GM18861 (cell line): ENCODE measurements at regions not wholly inside any gene's neighbourhood (a gene's known extent, or its start where the extent isn't known, plus 50 kb on each side); places are given as distances from the start of the nearest gene placed in this dataset.

Source experiments
- ATAC-seq: cut with Tn5 transposase; IDR thresholded peaks from one replicate; pipeline ENCODE4 v1.9.1; 2021; ENCODE audit not compliant: unreplicated experiment

DNA sequence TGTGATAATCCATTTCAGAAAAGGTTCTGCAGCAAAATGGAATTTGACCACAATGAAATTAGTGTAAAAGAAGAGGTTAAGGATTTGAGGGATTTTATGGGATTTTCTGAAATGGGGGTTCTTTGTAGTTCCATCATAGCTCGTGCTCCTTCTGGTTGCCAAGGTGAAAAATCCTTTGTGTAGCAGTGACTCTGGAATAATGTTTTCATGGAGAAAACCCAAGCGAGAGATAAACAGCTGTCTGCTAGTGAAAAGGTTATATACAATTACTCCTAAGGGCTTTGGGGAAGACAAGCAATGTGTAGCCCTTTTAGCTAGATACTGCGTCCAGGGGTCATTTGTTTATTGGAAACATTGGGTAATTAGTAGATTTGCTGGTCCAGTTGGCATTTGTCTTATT lies 453.2 kb upstream of the DEPDC1 start:
- ATAC-seq: no peak

DNA sequence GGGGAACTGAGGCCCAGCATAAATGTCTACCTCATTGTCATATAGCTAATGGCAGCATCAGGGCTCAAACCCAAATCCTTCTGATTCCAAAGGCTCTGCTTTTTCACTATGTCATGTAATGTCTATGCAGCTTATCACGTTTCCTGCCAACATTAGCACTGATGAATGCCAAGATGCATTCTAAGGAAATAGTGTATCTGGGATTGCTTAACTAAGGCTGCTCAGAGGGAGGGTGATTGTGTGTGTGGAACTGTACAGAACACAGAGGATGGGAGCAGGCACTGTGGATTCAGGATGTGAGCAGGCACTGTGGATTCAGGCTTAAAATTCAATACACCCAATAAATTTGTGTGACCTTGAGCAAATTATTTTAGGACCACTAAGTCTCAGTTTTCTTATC lies 456.4 kb upstream of the DEPDC1 start:
- ATAC-seq: no peak

DNA sequence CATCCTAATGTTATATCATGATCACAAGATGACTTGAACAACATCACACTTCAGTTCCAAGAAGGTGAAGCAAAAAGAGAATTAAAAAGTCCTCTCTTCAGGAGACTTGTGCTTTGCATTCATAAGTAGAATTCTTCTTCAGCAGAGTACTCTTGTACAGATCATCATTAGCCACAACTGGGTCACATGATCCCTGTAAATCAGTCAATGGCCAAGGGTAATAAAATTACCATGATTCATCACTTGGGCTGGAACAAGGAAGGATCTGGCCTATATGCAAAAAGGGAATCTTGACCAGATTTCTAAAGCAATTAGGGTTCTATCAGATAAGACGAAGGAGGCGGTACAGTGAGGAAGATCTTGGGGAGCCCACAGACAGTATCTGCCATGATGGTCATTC lies 458.0 kb upstream of the DEPDC1 start:
- ATAC-seq: no peak

DNA sequence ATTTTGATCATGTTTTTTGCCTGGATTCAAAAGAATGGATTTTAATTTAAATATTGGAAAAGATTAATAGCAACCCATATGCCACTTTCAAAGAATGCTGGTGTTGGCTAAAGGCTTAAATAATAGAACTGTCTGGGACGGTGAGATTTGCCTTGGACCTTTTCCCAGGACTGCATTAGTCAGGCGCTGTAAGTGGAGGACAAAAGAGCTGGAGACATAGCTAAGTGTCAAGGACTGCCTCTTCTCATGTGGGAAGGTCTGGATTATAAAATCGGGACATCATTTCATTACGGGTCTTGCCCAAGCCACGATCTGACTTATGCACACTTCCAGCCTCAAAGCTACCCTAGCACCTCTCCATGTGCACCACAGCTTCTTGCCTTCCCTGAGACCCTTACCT lies 458.5 kb upstream of the DEPDC1 start:
- ATAC-seq: no peak

DNA sequence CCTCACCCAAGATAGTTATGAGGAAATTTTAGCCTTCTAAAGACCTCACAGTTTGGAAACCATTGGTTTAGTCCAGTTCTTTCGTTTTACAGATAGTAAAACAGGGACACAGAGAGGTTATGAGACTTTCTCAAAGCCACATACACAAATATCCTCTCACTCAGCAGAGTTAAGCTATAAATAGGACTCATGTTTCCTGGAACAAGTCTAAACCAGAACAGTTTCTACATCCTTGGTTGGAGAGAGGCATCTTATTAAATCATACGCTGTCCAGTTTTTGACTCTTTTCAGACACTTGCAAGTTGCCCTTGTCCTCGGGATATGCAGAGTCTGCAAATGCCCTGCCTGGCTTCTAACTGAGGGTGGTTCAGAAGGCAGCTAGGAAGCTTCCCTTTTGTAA lies 462.1 kb upstream of the DEPDC1 start:
- no peak for ATAC-seq

DNA sequence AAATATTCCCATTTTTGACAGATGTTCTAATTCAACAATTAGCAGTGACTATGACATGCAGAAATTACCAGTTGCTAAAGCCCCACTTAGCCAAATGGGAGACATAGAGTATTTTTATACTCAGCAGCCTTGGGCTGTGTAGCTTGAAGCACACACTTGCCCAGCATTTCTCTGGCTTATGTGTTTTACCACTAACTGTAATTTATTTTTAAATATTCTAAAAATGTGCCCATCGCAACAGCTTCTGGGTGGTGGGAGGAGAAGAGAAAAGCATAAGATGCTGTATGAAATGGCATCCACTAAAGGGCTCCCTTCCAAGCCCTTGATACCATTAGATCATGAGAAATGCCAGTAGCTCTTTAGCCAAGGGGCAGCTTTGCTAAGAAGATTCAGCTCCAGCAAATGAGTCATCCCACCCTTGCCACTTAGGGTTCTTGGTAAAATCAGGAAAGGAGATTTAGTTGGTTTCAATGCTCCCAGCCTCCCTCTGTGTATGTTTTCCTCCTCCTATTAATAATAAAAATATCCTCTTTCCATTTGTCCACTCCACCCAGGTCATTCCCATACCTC lies 462.7 kb upstream of the DEPDC1 start:
- no peak for ATAC-seq

DNA sequence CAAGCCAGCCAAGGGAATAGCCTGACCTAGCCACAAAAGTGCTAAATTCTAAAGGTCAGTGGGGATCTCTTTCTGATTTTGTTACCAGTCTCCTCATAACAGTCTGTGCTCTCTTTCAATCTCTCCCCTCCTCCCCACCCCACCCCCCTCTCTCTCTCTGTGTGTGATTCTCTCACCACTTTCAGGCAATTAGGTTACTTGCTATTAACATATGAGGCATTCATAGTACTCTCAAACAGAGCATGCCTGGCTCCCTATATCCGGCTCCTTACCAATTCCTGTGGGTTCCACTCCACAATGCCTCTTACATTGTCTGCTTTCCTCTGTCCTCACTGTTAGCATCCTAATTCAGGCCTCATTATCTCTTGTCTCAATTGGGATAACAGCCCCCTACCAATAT lies 464.3 kb upstream of the DEPDC1 start:
- ATAC-seq: no peak

DNA sequence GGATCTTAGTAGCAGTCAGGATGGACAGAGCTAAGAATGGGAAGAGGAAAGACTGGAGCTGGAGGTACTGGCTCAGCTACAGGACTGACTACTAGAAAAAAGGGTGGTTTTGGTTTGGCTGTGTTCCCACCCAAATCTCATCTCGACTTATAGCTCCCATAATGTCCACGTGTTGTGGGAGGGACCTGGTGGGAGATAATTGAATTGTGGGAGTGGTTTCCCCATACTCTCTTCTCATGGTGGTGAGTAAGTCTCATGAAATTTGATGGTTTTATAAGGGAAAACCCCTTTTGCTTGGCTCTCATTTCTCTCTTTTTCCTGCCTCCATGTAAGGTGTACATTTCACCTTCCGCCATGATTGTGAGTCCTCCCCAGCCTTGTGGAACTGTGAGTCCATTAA lies 466.5 kb upstream of the DEPDC1 start:
- ATAC-seq: no peak

DNA sequence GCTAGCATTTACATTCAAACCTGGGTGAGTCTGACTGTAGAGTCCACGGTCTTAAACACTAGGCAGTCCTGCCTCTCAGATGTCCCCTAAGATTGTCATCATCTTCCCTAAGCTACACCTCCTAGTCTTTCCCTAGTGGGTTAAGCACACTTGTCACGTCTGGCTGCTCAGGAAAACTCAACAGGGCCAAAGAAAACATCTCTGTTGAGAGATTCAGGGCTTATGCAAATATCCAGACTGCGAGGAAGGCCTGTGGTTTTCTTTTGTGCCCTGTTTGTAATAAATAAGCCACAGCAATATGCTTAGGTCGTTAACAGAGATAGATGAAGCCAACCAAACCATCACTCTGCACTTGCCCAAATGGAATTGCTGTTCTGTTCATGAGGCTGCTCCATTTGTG lies 472.6 kb upstream of the DEPDC1 start:
- peak; percentile 80 for ATAC-seq

DNA sequence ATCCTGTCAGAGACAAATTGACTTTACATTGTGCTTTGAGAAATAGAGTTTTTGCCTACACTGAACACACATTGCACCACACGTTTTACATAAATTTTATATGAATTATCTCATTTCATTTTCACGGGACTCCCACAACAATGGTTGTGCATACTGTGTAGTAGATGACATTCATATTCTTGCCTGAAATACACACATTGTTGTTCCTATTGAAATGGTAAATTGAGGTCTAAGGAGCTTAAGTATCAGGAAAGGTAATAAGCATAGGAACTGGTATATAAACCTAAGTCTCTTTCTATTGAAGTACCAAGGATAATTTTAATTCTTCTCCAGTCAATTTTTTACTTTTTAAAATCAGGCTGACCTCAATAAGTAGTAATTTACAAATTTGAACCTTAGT lies 473.7 kb upstream of the DEPDC1 start:
- no peak for ATAC-seq

DNA sequence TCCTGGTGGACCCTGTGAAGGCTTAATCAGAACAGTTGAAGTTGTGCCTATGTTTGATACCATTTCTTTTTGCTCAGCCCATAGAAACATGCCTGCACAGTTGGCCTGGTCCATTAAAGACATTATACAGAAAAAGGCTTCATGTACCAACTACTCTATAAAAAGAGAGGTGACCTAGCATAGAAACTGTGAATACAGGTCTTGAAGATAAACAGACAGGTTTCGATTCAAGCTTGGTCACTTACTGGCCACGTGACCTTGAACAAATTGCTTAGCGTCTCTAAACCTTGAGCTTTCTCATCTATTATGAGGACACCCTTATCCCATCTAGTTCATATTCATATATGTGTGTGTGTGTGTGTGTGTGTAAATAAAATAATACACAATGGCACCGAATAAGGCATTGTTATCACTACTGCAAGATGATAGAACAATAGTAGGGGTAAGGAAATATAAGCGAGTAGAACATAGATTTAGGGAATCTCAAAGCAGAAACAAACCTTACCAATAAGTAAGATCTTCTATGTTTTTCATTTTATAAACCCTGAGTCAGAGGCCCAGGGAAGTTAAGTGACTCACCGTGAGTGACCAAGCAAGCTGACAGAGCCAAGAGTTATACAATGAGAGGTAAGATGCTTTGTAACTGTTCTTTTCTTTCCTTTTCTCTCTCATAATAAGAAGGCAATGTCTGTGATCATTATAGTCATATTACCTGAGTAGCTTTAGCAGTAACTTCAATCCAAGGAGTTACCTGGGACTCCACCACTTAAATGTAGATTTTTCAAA lies 476.8 kb upstream of the DEPDC1 start:
- no peak for ATAC-seq

DNA sequence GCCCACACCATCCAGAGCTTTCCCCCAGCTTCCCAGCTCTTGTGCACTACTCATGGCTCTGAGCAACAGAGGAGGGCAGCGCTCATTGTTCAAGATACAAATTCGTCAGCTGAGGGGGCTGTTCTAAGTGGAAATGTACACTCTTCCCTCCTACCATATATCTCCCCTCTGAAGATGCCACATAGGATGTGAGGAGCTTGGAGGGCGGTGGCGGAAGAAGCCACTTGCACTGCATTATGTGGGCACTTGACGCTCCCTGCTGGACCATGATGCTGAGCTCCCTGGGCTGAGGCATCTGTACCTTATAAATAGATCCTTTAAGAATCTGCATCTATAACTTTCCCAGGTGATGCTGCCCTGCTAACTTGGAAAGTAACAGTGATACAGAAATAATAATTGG lies 477.6 kb upstream of the DEPDC1 start:
- ATAC-seq: no peak

DNA sequence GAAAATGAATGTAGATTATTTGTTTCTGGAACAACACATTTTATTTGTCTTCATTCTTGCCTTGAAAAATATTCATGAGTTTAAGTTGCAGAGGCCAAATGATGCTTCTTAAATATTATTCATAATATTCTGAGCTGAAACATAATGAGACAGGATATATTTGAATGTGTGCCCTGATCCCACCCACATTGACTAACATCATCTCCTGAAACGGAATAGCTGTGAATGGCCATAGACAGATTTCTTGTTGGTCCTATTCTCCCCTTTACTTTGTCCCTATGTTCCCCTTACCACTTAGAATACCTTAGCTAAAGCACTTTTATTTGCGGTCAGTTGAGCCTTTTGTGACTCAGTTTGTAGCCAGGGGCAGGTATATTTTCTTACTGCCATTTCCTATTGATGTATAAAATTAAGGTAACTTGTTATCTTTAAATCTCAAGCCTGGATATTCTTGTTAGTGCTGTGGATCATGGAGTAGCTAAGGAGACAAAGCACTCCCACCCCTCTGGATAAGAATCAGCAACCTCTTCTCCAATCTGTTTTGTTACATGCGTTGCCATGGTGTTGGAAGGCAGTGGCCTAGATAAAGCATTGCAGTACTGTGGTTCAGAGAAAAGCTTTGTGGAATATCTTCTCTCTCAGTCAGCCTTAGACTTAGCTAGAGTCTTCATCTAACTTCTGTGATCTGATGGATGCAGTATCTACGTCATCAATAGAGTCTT lies 478.5 kb upstream of the DEPDC1 start:
- ATAC-seq: no peak

DNA sequence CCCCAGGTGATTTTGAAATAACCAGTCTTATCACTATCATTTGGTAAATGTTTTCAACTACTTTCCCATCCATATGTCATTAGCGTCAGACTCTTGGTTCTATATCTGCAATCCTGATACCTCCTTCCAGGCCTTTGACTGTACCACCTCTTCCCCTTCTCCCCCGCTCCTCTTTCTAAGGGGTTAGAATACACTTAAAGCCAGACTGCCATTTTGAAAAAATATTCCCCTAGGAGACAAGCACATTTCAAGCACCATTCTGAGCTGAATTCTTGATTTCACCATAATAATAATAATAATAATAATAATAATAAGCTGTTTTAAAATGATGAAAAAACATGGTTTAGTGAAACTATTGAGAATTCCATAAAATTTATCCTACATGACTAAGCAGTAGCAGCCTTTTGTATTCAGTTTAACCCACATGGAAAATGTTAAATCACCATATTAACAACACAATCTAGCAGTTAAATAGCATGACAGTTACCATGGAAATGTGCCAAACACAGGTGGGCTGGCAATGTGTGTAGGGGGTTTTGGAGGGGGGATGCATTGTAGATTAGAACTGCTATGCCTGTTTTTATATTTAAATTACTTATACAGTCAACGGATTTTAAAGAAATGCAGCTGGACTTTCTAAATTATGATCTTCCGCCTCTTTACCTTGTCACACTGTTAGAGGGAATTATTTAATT lies 480.2 kb upstream of the DEPDC1 start:
- no peak for ATAC-seq

DNA sequence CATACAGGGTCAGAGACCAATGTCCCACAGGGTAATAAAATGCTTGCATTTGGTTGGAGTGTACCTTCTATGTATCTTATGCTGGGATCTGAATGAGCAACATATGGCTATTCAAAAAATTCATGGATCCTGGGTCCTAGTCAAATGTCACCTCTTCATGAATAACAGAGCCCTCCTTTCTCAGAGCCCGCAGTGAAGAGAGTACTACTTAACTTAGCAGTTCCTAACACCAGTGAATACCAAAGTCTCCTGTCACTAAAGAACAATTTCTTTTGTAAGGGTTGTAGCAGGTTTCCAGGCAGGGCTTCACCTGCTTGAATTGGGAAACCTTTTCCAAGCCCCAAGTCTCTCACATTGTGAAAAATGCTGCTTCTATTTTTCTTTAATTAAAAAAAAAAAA lies 483.0 kb upstream of the DEPDC1 start:
- ATAC-seq: no peak

DNA sequence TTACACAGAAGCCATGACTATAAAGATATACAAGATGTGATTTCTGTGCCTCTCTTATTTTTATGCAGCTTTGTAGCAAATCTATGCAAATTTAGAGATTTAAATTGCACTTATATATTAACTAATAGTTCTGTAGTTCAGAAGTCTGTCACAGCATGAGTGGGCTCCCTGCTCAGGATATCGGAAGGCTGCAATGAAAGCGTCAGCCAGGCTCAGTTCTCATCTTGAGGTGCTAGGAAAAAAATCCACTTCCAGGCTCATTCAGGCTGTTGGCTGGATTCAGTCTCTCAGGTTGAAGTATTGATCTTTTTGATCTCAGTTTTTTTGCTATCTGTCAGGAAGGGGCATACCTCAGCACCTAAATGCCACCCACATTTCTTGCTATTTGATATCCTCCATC lies 487.4 kb upstream of the DEPDC1 start:
- ATAC-seq: no peak

DNA sequence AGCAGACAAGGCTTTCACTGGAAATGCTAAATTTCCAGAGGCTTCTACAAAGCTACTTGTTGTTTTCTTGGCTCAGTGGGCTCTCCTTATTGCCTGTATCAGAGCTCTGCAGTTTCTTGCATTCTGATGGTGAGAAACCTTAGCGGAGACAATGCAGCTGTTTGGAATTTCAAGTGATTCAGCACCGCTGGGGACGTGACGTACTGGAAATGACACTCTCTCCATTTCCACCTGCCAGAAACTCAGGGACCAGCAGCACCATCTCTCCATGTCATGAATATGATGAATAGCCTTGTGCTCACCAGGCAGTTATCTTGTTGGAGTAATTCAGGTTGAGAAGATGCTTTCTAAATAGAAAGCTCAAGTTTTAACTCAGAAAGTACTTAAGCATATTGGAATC lies 497.2 kb upstream of the DEPDC1 start:
- ATAC-seq: no peak

DNA sequence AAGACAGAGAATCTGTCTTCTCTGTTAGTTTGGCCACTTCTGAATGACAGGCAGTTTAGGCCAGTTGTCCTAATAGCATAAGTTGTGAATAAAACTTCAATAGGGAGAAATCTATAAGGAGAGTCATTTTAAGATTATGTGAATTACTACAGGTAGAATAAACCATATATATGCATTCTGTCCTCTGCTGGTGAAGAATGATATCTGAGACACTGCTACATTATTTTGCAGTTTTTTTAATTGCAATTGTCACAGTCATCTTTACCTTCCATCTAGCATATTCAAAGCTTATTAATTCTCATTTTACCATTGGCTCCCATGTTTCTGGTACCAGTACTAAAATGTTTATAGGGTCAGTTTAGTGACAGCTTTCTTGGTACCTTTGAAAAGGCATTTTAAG lies 519.6 kb upstream of the DEPDC1 start:
- no peak for ATAC-seq

DNA sequence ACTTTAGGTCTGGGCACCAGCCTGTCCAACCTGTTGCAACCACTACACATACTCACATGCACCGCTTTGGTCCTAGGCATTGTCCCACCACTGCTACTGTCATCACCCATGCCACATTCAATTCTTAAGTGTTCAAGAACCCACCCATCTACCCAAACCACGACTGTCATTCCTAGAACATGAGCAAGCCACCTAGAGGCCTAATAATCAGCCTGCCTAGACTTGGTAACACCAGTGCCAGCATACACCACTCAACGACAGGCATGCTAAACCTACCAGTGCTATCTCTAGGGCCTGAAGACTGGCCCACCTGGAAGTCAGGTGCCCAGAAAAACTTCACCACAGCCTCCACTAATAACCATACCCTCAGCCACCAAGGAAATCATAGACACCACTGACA lies 532.8 kb upstream of the DEPDC1 start:
- no peak for ATAC-seq

DNA sequence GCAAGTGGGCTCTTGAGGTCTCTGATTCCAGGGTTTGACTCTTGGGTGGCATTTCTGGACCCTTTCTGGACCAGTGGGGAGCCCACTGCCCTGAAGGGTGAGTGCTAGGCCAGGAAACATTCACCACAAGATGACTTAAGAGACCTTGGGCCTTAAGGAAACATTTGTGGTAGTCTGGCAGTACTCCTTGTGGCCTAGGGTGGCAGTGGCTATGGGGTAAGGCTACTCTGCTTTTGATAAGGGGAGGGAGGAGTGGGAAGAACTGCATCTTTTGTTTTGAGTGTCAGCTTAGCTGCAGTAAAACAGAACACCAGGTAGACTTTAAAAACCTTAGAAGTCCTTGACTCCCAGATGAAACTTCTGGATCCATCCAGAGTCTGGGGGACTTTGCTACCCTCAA lies 529.3 kb upstream of the LRRC7 start:
- ATAC-seq: no peak

DNA sequence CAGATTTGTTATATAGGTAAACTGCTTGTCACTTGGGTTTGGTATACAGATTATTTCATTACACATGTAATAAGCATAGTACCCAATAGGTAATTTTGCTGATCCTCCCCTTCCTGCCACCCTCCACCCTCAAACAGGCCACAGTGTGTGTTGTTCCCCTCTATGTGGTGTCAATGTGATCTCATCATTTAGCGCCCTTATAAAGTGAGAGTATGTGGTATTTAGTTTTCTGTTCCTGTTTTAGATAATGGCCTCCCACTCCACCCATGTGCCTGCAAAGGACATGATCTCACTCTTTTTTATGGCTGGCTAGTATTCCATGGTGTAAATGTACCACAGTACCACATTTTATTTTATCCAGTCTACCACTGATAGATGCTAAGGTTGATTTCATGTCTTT lies 522.1 kb upstream of the LRRC7 start:
- no peak for ATAC-seq

DNA sequence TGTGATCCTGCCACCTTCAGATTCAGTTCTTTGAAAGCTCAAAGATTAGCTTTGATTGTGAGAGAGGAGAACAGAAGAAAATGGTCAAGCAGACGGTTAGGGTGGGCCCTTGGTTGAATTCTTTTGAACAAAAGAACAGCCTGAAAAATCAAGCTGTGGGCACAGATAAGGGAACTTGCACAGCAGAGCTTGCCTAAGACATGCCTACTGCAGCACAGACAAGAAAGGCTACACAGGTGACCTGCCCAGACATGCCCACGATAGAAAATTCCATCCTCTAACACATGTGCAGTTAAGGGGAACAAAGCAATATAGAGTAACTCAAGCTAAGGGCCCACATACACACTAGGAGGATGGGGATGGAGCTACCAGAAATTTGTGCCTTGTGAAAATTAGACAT lies 512.5 kb upstream of the LRRC7 start:
- ATAC-seq: peak; percentile 85
